Epithelial cell of proximal tubule (primary cell): ENCODE measurements at regions not wholly inside any gene's neighbourhood (a gene's known extent, or its start where the extent isn't known, plus 50 kb on each side); places are given as distances from the start of the nearest gene placed in this dataset.
A peak's percentile ranks its signal among the peaks of the same experiment; 100 is the strongest.

Experiments used
- DNase-seq: peaks from one replicate; pipeline ENCODE4 v3.0.0-alpha.2; 2011; ENCODE audit warnings: low read depth
- H3K4me3 ChIP-seq: 2 replicates; pipeline ENCODE4 v1.5.1; 2011; ENCODE audit warnings: low read depth, mild to moderate bottlenecking, low read length
- CTCF ChIP-seq: conservative IDR thresholded peaks from 2 replicates; pipeline ENCODE4 v1.5.1; 2012; ENCODE audit warnings: low read depth, mild to moderate bottlenecking, low read length

GRCh38 chrX:146189371-146189770, 371.7 kb downstream of the SLITRK2 start:
- H3K4me3 ChIP-seq: no peak overlapping the region
- no peak for DNase-seq
- TF ChIP-seq CTCF: no peak

GRCh38 chrX:146208821-146209220, 391.2 kb downstream of the SLITRK2 start:
- no peak for TF ChIP-seq CTCF
- H3K4me3 ChIP-seq: no peak overlapping the region
- no peak for DNase-seq

- TF ChIP-seq CTCF: peak; percentile 44
- H3K4me3 ChIP-seq: no peak overlapping the region
- no peak for DNase-seq
Observed at GRCh38 chrX:146224442-146224841, 406.8 kb downstream of the SLITRK2 start.

- DNase-seq: no peak
- no peak overlapping the region for H3K4me3 ChIP-seq
- TF ChIP-seq CTCF: no peak
Observed at GRCh38 chrX:146238173-146238572, 420.5 kb downstream of the SLITRK2 start.

GRCh38 chrX:146241902-146242301, 424.3 kb downstream of the SLITRK2 start:
- no peak for TF ChIP-seq CTCF
- no peak overlapping the region for H3K4me3 ChIP-seq
- no peak for DNase-seq

GRCh38 chrX:146243041-146243440, 425.4 kb downstream of the SLITRK2 start:
- no peak for TF ChIP-seq CTCF
- DNase-seq: peak; percentile 1
- H3K4me3 ChIP-seq: no peak overlapping the region

GRCh38 chrX:146259207-146259606, 441.6 kb downstream of the SLITRK2 start:
- H3K4me3 ChIP-seq: no peak overlapping the region
- no peak for TF ChIP-seq CTCF
- DNase-seq: no peak
